Epithelial cell of proximal tubule (primary cell): ENCODE measurements at regions not wholly inside any gene's neighbourhood (a gene's known extent, or its start where the extent isn't known, plus 50 kb on each side); places are given as distances from the start of the nearest gene placed in this dataset.

ENCODE experiments used
- DNase-seq: peaks from one replicate; pipeline ENCODE4 v3.0.0-alpha.2; 2011; ENCODE audit warnings: low read depth
- H3K4me3 ChIP-seq: 2 replicates; pipeline ENCODE4 v1.5.1; 2011; ENCODE audit warnings: low read depth, mild to moderate bottlenecking, low read length
- TF ChIP-seq, protein P1 (sequence below): conservative IDR thresholded peaks from 2 replicates; pipeline ENCODE4 v1.5.1; 2012; ENCODE audit warnings: low read depth, mild to moderate bottlenecking, low read length

DNA sequence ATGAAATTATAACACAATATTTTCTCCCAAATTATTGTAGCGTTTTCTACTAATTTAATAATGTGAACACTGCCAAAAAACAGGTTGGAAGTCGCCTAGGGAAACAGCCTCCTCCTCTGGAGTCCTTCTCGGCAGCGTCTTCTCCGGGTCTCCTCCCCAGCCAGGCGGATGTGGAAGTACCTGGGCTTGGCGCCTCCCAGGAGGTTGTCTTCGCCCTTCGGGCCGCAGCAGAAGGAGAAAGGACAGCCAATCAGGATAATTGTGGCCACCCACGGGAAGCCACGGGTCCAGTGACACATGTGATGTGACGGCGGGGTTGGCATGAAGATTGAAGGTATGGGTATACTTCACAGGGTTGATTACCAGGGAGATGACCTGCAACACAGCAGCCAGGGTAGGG lies 491.2 kb downstream of the PYDC2 start:
- no peak for DNase-seq
- TF ChIP-seq, protein P1, sequence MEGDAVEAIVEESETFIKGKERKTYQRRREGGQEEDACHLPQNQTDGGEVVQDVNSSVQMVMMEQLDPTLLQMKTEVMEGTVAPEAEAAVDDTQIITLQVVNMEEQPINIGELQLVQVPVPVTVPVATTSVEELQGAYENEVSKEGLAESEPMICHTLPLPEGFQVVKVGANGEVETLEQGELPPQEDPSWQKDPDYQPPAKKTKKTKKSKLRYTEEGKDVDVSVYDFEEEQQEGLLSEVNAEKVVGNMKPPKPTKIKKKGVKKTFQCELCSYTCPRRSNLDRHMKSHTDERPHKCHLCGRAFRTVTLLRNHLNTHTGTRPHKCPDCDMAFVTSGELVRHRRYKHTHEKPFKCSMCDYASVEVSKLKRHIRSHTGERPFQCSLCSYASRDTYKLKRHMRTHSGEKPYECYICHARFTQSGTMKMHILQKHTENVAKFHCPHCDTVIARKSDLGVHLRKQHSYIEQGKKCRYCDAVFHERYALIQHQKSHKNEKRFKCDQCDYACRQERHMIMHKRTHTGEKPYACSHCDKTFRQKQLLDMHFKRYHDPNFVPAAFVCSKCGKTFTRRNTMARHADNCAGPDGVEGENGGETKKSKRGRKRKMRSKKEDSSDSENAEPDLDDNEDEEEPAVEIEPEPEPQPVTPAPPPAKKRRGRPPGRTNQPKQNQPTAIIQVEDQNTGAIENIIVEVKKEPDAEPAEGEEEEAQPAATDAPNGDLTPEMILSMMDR = no peak
- H3K4me3 ChIP-seq = no peak overlapping the region

DNA sequence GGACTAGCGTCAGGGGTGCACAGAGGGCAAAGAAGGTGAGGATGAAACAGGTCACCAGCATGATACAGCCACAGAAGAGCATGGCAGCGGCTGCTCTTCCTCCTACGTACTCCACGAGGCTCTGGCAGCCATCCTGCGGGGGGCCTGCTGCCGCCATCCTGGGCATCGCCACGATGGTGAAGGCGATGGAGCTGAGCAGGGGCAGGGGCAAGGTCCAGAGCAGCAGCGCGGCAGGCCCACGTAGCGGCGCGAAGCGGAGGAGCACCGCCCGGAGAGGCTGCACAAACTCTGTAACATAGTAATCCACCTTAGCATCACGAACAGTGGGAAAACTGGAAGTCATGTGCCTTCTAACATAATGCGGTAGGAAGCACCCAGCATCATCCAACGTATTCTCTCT lies 491.6 kb downstream of the PYDC2 start:
- DNase-seq = no peak
- TF ChIP-seq, protein P1 = no peak
- H3K4me3 ChIP-seq = no peak overlapping the region

DNA sequence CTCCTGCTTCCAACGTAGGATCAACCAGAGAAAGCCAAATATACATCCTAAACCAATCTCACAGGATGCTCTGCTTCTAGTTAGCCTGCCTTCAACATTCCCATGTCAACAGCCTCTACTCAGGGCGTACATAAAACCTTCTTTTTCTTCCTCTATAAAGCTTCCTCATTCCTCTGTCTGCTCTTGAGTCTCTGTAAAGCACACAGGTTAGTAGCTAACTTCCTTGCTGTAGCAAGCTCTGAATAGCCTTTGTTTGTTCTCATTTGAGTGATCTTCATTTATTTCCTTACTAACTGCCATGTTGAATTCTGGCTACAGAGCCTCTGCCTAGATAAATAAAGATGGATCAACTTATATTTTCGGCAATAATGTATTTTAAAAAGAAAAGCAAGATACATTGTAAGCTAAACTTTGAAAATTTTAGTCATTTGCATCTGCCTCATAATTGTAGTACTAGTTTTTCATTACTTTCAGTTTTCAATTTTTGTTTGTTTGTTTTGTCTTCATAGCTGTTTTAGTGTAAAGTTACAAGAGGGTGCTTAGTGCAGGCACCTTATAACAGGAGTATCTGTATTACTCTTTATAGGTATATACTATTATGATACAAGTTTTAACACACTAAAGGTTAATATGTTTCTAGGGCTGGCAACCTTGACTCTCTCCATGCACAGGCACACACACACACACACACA lies 498.2 kb downstream of the PYDC2 start:
- no peak overlapping the region for H3K4me3 ChIP-seq
- TF ChIP-seq, protein P1 = no peak
- no peak for DNase-seq

DNA sequence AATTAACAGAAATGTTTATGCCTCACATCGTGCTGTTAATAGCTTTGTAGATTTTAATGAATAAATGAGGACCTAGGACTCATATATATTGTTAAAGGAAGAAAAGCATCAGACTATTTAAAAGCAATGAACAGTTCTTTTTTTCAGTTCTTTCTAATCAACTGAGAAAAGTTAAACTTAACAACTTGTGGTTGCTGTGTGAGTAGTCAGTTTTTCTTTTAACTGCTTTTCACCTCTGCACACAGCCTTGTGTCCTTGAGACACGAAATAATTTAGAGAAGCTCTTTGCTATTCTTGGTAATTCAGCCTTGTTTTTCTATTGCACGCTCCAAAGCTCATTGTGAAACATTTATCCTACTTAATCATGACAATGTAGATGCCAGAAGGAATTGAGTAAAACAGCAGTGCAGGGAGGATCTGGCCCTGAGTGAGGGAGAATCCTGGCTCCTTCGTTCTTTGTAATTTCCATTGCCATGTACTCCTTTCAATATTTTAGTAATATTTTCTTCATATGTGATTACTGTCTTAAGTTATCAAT lies 499.0 kb downstream of the PYDC2 start:
- H3K4me3 ChIP-seq = no peak overlapping the region
- DNase-seq = peak; percentile 53
- TF ChIP-seq, protein P1 = no peak

DNA sequence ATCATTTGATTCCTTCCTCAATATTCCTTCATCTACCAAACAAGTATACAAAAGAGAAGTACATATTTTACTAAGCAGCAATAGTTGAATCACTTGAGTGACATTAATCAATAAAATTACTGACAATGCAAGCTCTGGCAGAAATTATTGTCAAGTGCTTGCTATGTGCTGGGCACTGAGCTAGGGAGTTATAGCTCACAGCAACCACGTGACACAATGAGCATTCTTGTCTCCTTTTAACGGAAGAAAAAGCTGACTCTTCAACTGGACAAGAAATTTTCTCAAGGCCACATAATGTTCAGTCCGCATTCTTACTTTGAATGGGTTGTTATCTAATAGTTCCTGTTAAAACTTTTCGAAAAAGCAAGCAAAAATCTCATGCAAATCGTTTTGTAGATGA lies 500.1 kb downstream of the PYDC2 start:
- no peak for DNase-seq
- H3K4me3 ChIP-seq = no peak overlapping the region
- TF ChIP-seq, protein P1 = no peak

DNA sequence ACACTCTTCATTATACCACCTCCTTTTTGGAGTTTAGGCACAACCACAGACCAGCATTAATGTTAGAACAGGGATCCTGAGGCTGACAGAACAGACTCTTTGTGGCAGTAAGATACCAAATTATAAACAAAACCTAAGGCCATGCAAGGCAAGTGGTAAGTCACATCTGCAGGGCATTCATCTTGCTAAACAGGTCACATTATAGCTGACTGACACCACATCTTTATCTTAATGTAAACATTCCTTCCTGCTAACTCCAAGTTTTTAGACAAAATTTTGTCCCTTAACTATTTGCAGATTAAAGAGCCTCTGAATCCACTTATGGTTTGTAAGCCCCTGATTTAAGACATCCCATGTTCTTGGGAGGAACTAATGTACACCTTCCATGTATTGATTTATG lies 500.6 kb downstream of the PYDC2 start:
- H3K4me3 ChIP-seq = no peak overlapping the region

More for the DNA sequence above, 500.6 kb downstream of the PYDC2 start:
- DNase-seq = no peak
- TF ChIP-seq, protein P1 = no peak
